ENCODE measurements at regions not wholly inside any gene's neighbourhood (a gene's known extent, or its start where the extent isn't known, plus 50 kb on each side); places are given as distances from the start of the nearest gene placed in this dataset.

DNA sequence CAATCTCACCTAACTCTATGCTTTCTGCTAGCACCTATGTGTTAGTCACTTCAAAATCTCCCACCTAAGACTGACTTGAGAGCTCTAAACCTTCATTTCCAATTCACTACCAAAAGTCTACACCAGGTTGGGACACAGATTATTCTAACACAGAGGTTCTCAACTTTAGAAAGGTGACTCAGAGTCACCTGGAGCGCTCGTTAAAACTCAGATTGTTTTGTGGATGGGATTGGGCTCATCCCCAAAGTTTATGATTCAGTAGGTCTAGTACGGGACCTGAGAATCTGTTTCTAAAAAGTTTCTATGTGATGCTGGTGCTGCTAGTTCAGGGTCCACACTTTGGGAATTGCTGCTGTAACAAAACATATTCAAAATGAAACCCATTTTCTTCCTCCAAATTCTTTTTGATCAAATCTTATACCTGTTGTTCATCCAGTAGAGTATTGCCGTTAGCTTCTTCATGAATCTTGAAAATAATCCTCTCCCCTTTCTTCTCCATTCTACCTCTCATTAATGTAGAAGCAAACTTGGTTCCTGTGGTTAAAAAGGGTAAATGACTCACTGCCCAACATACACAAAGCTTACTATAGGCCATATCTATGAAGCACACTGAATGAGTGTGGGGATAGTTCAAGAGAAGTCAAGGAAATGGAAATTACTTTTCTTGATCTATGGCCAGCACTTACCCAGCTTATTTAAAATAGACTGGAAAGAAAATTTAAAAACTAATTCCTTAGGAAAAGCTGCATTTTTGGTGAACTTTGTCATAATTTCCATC is 206.7 kb downstream of the KIF21A start:
- no peak for TF ChIP-seq TBP (optimal IDR thresholded peaks at IDR 0.05; ENCODE audit: low read depth, low read length)
- TF ChIP-seq, protein P1, sequence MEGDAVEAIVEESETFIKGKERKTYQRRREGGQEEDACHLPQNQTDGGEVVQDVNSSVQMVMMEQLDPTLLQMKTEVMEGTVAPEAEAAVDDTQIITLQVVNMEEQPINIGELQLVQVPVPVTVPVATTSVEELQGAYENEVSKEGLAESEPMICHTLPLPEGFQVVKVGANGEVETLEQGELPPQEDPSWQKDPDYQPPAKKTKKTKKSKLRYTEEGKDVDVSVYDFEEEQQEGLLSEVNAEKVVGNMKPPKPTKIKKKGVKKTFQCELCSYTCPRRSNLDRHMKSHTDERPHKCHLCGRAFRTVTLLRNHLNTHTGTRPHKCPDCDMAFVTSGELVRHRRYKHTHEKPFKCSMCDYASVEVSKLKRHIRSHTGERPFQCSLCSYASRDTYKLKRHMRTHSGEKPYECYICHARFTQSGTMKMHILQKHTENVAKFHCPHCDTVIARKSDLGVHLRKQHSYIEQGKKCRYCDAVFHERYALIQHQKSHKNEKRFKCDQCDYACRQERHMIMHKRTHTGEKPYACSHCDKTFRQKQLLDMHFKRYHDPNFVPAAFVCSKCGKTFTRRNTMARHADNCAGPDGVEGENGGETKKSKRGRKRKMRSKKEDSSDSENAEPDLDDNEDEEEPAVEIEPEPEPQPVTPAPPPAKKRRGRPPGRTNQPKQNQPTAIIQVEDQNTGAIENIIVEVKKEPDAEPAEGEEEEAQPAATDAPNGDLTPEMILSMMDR (IDR thresholded peaks at IDR 0.05 in 2 of 3, conservative IDR thresholded peaks at IDR 0.05 in 1 of 3; ENCODE audit: insufficient read depth in 2 of 3, low read depth in 1 of 3, low read length in 3 of 3): no peak
- no peak for TF ChIP-seq ESRRA (IDR thresholded peaks at IDR 0.05; ENCODE audit: borderline replicate concordance, low read depth)
- no peak for TF ChIP-seq GABPA (tag; conservative IDR thresholded peaks at IDR 0.05; ENCODE audit: low read depth)
- no peak for TF ChIP-seq ZNF274 (IDR thresholded peaks at IDR 0.05; ENCODE audit: borderline replicate concordance, low read depth, low read length)
- TF ChIP-seq POLR2A (conservative IDR thresholded peaks at IDR 0.05): no peak
- TF ChIP-seq FOXK2 (conservative IDR thresholded peaks at IDR 0.05 in 1 of 2, IDR thresholded peaks at IDR 0.05 in 1 of 2; ENCODE audit: low read depth in 2 of 2): no peak
- no peak for TF ChIP-seq RB1 (IDR thresholded peaks at IDR 0.05; ENCODE audit: low read depth)
- TF ChIP-seq, protein P2, sequence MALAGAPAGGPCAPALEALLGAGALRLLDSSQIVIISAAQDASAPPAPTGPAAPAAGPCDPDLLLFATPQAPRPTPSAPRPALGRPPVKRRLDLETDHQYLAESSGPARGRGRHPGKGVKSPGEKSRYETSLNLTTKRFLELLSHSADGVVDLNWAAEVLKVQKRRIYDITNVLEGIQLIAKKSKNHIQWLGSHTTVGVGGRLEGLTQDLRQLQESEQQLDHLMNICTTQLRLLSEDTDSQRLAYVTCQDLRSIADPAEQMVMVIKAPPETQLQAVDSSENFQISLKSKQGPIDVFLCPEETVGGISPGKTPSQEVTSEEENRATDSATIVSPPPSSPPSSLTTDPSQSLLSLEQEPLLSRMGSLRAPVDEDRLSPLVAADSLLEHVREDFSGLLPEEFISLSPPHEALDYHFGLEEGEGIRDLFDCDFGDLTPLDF (CRISPR knock-in tag; IDR thresholded peaks at IDR 0.05): no peak
- TF ChIP-seq PTRF (tag; IDR thresholded peaks at IDR 0.05): no peak

Measured in K562 (cell line).